Stimulated activated CD8-positive, alpha-beta memory T cell treated with anti-CD3 and anti-CD28 coated beads, Interleukin-2, amount 100 ng/mL, for 48 hours (primary cell): ENCODE measurements at regions not wholly inside any gene's neighbourhood (a gene's known extent, or its start where the extent isn't known, plus 50 kb on each side); places are given as distances from the start of the nearest gene placed in this dataset.
"Not testable (repeated sequence)": the region's sequence is repeated elsewhere in the genome, so short reads cannot be mapped to it uniquely, and the experiment has no call there.

Source experiments
- DNase-seq, 2 donors: peaks; one replicate each; pipeline ENCODE4 v3.0.0-alpha.2; 2020; ENCODE audit warnings: low read depth in 2 of 2

DNA sequence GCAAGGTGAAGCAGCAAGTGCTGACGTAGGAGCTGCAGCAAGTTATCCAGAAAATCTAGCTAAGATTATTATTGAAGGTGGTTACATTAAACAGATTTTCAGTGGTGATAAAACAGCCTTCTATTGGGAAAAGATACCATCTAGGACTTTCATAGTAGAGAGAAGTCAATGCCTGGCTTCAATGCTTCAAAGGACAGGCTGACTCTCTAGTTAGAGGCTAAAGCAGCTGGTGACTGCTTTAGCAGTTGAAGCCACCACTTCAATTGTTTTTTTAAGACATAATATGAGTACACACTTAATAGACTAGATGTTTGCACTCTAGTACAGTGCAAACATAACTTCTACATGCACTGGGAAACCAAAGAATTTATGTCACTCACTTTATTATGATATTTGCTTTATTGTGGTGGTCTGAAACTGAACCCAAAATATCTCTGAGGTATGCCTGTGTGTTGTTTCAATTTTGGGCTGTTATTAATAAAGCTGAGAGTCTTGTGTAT, 1026.9 kb upstream of the FOXG1 start:
- DNase-seq = no peak

DNA sequence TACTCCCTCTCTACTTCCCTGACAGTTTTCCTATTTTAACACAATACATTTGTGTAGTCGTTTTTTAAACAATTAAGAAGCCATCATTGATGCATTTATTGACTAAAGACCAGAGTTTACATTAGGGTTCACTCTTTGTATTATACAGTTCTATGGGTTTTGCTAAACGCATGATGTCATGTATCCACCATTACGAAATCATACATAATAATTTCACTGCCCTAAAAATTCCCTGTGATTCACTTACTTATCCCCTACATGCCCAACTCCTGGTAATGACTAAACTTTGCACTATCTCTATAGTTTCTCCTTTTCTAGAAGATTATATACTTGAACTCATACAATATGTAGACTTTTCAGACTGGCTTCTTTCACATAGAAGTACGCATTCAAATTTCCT, 1016.5 kb upstream of the FOXG1 start:
- DNase-seq = no peak

DNA sequence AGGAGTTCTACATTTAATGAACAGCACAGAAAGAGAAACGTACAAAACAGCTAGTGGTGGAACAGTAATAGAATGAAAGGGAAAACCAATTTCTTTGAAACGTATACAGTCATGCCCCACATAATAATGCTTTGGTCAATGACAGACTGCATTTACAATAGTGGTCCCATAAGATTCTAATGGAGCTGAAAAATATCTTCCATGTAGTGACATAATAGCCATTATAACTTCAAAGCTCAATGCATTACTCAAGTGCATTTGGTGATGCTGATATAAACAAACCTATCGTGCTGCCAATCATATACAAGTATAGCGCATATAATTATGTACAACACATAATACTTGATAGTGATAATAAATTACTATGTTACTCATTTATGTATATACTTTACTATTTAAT, 1008.9 kb upstream of the FOXG1 start:
- not testable (repeated sequence) for DNase-seq

DNA sequence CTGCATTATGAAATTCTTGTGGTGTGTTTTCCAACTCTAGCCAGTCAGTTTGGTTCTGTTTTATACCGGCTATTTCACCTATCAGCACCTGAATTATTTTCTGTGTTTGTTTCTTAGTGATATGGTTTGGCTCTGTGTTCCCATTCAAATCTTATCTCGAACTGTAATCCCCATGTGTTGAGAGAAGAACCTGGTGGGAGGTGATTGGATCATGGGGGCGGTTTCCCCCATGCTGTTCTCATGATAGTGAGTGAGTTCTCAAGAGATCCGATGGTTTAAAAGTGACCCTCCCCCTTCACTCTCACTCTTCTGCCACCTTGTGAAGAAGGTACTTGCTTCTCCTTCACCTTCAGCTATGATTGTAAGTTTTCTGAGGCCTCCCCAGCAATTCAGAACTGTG, 1006.2 kb upstream of the FOXG1 start:
- not testable (repeated sequence) for DNase-seq

DNA sequence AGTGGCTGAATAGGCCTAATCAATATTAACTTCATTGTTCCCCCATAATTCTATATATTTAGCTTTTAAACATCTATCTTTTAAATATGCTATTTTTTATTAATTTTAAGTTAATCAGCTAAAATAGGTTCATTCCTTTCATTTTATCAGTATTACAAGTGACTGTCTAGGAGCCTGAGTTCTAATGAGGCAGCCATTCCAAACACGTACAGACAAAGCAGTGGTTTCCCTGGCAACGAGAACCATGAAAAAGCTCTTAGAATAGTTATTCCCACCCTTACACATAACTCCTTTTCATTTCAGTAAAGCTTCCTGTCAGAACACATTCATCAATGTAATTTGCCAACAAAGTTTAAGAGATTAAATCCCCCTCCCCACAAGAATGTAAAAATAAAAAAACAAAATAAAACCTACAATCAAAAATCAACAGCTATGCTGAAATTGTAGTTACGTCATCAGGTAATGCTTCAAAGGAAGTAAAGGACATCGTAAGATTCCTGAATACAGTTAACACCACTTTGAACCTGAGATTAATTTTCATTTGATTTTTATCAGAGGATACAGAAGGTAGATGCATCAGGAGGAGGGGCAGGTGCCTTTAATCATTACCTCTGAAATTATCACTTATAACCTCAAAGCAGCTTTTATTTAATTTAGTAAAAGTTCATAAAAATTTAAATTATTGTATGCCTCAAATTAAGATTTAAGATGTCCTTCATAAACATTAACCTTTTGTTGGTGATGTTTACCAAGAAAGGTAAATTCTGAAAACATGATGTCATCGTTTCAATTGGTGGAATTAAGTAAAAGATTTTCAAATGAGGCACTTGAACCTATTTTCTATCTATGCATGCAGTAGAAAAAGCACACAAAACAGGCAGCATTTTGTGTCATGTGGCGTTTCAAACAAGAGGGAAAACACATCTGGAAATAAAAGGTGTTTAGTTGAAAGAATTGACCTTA, 967.2 kb upstream of the FOXG1 start:
- DNase-seq = not testable (repeated sequence)

DNA sequence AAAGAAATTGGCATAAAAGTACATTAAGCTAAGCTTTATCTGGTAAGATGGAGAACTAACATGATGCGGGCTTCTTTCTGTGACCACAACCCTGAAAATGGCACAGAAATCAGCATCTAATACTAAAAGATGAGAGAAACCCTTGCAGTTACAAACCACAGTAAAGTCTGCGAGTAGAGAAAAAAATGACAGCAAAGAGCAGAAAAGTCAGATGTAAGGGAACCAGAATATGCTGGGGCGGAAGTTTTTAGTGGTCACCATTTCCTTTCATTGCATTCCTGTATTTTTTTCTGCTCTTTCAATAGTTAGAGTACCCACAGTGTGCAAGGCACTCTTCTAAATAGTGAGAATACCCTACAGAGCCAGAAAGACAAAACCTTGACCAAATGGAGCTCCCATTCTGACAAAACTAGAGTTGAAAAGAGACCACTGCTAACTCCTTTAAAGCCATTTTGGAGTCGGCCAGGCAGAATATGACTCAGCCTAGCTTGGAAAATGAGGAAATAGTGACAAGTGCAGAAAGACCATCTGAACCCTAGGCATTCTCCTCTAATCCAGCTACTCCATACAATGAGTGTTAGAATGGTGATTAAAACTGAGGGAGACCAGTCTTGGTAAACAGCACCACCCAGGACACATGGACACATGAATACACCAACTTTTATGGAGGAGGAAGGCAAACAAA, 948.7 kb upstream of the FOXG1 start:
- not testable (repeated sequence) for DNase-seq

DNA sequence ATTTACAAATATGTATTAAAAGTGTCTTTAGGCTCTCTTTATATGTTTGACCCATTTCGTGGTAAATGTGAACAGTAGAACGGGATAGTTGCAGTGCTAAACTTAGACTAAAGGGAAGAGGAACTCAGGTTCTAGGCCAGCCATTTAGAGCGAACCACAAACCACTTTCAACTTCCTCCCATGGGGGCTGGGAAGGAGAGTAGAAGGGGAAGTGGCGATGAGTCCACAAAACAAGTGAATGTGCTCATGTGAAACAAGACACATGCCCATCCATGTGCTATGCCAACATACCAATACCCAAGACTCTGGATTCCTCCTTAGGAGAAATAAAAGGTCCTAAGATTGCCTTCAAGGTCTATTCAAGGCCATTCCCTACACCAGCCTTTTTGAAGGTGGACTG, 940.4 kb upstream of the FOXG1 start:
- not testable (repeated sequence) for DNase-seq

DNA sequence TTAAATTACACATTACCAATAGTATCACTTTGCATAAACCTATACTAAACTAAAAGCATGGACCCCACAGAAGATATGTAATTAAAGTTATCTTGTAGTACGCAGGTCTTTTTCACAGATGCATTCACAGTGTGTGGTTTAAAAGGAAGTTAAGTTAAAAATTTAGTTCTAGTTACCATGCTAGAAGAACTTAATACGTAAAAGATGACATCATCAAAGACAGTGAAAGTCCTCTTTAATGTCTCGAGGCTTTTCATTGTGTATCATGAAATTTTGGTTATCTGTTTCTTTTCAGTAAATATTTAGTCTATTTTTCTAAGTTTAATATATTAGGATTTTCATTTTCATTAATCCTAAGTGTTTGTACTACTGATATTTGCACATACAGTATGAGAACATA, 934.6 kb upstream of the FOXG1 start:
- not testable (repeated sequence) for DNase-seq

DNA sequence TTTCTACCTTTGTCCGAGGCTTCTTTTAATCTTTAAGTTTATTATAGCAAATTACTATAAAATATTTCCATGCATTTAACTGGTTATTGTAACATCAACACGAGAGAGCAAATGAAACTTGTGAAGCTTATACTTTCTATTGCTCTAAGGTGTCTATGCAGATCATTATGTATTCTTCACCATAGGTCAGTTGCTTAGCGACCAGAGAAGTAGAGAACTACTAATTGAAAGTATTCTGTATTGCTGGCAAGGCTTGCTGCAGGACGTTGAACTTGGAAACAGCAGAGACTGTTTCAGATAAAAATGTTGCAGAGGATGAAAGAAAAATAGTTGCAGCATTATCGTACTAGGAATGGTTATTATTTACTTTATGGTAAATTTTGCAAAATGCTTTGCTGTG, 933.6 kb upstream of the FOXG1 start:
- not testable (repeated sequence) for DNase-seq

DNA sequence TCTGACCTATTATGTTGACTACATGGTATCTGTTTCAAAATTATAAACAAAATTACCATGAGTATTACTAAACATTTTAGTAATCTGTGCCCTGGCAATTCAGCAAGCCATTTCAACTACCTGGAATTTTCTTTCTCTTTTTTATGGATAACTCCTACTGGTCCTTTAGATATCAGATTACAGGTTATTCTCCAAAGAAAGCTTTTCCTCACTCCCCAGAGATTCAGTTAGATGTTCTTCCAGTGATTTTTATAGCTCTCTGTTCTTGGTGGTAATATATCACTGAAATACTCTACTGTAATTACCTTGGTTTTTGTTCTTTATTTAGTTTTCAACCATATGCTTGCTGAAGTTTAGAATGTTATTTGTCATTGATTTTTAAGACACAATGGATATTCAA, 930.2 kb upstream of the FOXG1 start:
- DNase-seq = no peak

DNA sequence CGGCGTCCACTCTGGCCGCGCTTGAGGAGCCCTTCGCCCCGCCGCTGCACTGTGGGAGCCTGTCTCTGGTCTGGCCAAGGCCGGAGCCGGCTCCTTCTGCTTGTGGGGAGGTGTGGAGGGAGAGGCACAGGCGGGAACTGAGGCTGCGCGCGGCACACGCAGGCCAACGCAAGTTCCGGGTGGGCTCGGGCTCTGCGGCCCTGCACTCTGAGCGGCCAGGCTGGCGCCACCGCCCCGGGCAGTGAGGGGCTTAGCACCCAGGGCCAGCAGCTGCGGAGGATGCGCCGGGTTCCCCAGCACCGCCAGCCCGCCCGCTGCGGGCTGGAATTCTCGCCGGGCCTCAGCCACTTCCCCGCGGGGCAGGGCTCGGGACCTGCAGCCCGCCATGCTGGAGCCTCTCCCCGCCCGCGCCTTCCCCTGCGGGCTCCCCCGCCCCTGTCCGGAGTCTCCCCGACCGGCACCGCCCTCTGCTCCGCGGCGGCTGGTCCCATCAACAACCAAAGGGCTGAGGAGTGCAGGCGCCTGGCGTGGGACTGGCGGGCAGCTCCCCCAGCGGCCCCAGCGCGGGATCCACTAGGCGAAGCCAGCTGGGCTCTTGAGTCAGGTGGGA, 921.2 kb upstream of the FOXG1 start:
- DNase-seq = no peak

DNA sequence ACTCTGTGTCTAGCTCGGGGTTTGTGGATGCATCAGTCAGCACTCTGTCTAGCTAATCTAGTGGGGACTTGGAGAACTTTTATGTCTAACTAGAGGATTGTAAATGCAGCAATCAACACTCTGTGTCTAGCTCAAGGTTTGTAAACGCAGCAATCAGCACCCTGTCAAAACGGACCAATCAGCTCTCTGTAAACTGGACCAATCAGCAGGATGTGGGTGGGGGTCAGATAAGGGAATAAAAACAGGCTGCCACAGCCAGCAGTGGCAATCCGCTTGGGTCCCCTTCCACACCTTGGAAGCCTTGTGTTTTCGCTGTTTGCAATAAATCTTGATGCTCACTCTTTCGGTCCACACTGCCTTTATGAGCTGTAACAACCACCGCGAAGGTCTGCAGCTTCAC, 920.7 kb upstream of the FOXG1 start:
- DNase-seq = no peak

DNA sequence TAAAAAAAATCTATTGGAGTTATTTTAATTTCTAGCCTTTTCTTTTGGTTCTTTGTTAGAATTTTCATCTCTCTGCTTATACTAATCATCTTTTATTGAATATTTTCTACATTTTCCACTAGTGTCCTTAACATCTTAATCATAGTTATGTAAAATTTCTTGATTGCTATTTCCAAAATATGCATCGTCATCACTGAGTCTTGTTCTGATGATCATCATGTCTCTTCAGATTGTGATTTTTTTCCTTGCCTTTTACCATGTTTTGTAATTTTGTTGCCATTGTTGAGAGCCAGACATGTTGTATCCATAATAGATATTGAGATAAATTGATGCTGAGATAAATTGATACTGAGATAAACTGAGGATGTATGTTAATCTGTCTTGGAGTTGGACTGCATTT, 919.1 kb upstream of the FOXG1 start:
- DNase-seq = not testable (repeated sequence)

DNA sequence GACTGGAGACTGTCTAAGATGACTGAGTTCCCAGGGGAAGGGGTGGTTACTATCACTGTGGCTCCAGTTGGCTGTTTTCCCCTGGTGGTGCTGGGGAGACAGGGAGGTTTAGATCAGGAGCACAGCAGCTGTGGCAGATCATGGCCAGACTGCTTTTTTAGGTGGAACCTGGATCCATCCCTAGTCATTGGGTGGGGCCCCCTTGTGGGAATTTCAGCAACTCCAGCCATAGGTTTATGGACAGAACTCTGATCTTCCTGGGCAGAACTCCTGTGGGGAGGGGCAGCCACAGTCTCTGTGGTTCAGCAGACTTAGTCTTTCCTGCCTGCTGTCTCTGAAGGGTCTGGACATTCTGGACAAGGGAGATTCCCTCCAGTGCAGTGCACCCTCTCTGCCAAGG, 917.4 kb upstream of the FOXG1 start:
- not testable (repeated sequence) for DNase-seq

DNA sequence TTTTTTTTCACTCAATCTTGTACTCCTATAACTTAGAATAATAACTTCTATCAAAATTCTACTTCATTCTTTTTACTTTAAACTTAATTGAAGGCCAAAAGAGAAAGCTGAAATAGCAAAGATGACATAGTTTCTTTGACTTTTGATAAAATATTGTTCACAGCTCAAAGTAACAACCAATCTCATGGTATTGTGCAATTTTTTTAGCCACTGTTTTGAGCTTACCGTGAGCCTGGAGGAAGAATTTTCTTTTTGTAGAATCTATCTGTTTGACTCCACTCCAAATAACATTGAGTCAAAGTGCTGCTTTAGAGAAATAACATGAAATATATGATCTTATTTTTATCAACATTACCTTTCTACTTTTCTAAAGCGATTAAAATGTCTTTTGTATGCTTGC, 903.9 kb upstream of the FOXG1 start:
- no peak for DNase-seq

DNA sequence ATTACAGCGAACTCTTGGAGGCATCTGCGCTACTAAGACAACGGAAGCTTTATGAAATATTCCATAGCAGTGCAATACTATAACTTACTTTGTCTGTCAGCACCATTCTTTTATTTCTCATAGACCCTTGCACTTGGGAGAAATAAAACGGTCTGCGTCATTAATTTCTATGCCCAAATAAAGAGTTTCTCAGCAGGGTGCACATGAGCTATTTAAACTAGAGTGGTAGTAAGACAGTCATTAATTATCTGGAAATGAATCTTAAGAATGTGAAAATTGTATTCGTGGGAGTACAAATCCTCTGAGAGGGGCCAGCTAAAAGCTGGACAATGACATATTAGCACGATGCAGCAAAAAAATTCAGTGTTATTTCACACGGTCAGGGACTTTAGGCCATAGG, 903.4 kb upstream of the FOXG1 start:
- no peak for DNase-seq

DNA sequence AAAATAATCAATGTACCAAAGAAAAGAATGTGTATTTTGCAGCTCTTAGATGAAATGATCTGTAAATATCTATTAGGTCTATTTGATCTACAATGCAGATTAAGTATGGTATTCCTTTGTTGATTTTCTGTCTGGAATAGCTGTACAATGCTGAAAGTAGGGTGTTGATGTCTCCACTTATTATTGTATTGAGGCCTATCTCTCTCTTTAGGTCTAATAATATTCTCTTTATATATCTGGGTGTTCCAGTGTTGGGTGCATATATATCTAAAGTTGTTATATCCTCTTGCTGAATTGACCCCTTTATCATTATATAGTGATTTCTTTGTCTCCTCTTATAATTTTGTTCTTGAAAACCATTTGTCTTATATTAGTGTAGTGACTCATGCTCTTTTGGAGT, 885.5 kb upstream of the FOXG1 start:
- DNase-seq = no peak

DNA sequence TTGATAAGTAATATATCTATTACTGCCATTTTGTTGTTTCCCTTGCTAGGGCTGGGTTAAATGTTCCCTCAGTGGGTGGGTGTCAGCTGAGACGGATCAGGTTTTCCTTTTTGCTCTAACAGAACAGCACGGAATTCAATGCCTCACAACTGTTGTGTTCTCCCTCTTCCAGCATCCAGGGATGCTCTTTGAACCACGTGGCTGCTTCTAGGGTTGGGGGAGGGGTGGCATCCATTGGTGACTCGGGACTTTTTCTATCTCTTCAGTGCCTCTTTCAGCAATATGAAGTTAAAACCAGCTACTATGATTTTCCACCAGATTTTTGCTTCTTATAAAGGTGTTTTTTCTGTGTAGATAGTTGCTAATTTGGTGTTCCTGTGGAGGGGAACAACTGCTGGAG, 884.9 kb upstream of the FOXG1 start:
- DNase-seq = no peak

DNA sequence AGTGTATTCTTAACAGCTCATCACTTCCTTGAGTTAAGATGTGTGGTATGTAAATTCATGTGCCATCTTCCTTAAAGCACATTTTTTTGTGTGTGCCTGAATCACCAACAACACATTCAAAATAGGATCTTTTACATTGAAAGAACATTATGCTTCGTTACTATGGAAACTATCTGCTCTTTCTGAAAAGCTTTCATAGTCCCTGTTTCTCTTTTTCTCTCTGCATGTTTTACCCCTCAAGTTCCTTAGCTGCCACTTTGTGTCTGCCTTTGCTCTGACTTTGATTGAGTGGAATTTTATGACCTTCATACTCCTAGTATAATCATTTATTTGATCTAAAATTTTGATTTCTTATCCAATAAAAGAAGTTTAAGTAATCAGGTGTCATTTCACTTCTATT, 880.3 kb upstream of the FOXG1 start:
- DNase-seq = no peak

DNA sequence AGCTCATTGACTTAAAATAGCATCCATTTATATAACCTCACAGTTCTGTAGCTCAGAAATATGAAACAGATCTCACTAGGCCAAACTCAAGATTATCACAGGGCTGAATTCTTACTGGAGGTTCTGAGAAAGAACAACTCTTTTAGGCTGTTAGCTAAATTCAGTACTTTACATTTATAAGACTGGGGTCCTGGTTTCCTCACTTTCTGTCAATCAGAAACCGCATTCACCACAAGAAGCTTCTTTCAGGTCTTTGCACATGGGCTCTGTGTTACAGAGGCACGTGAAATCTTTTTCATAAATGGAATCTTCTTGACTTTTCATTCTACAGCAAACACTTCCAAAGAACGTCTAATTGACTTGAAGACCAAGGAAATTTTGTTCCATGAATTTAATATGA, 876.3 kb upstream of the FOXG1 start:
- DNase-seq = no peak

DNA sequence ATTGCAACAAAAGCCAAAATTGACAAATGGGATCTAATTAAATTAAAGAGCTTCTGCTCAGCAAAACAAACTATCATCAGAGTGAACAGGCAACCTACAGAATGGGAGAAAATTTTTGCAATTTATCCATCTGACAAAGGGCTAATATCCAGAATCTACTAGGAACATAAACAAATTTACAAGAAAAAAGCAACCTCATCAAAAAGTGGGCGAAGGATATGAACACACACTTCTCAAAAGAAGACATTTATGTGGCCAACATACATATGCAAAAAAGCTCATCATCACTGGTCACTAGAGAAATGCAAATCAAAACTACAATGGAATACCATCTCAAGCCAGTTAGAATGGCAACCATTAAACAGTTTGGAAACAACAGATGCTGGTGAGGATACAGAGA, 858.1 kb upstream of the FOXG1 start:
- DNase-seq = not testable (repeated sequence)

DNA sequence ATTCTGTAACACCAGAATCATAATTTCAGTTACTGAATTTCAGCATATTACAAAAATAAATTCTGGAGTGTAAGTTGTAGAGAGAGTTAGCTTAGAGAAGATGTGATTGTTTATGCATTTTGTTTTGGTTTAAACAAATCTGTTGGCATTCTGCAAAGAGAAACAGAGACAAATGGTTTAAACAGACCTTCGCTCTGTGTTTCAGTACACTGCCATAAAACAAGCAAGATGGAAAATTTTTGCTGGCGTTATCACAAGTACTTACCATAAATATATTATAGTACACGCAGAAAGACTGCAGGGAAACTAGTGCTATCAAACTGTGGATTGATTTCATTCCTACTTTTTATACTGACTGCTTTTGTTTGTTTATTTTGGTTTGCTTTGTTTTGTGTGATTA, 850.3 kb upstream of the FOXG1 start:
- no peak for DNase-seq

DNA sequence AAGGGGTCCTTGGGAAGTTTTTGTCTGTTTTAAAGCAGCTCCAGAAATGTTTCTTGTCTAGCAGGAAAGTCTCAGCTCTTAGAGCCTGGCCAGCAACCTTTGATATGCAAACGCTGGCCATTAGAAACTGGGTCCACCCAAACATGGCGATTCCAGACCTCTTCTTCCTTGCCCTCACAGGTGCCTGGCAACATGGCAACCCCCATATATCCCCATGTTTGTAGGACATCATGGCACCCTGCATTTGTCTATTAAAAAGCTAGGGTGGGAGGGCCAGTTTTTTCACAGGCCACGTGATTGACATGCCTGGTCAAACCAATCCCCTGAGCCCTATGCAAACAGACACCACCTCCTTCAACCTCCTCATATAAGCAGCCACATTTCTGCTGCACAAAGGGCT, 848.7 kb upstream of the FOXG1 start:
- DNase-seq = no peak
